Choroid plexus epithelial cell (primary cell): ENCODE measurements at regions not wholly inside any gene's neighbourhood (a gene's known extent, or its start where the extent isn't known, plus 50 kb on each side); places are given as distances from the start of the nearest gene placed in this dataset.

Experiments used
- DNase-seq: peaks from one replicate; pipeline ENCODE4 v3.0.0-alpha.2; 2010; ENCODE audit warnings: low read depth
- H3K4me3 ChIP-seq: 2 replicates; pipeline ENCODE4 v1.5.1; 2011; ENCODE audit warnings: low read depth, mild to moderate bottlenecking, control low read depth, low read length, moderate library complexity
- CTCF ChIP-seq: conservative IDR thresholded peaks from 2 replicates; pipeline ENCODE4 v1.5.1; 2011; ENCODE audit warnings: low read depth, mild to moderate bottlenecking, control low read depth, inconsistent platforms, low read length, moderate library complexity

DNA sequence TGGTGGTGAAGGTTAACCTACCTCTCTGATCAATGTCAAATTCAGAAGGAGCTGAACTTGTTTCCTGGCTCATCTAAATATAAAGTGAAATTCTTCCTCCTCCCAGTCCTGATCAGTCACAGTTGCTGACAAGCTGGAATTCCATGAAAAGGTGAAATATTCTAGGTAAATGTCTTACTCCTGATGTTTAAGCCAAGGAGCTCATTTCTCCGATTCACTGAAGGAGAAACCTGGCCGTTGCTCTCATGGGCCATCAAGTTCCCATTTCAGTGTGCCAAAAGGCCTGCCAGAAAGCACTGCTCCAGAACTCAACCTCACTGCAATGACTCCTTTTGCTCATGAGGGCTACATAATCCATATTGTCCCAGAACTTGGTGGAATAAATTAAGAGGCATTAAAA, 707.5 kb downstream of the GALC start:
- no peak for DNase-seq
- TF ChIP-seq CTCF = no peak

GRCh38 chr14:87283547-87283946, 709.4 kb downstream of the GALC start:
- TF ChIP-seq CTCF = no peak
- H3K4me3 ChIP-seq = no peak overlapping the region
- no peak for DNase-seq

More for the DNA sequence above, 707.5 kb downstream of the GALC start:
- no peak overlapping the region for H3K4me3 ChIP-seq

DNA sequence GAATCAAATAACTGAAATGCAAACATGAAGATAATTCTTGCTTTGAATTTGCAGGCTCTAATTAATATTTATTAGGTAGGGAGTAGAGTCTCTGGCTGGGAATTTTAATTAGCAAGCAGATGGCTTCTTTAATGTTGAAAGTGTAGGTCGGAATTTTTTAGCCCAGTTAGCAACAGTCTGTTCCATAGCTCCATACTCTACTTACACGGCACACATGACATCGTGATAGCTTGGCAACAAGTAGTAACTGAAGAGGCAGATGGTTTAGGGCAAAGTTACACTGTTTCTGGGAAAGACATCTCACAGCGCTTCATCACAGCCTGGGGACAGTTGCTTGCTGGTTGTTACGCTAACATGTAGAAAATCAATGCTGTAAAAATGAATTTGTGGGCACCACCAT, 710.7 kb downstream of the GALC start:
- TF ChIP-seq CTCF = no peak
- no peak for DNase-seq
- no peak overlapping the region for H3K4me3 ChIP-seq

- H3K4me3 ChIP-seq = no peak overlapping the region
- TF ChIP-seq CTCF = no peak
- DNase-seq = no peak
Observed at GRCh38 chr14:87278415-87278814, 714.6 kb downstream of the GALC start.

GRCh38 chr14:87271331-87271730, 721.7 kb downstream of the GALC start:
- DNase-seq = no peak
- no peak for TF ChIP-seq CTCF

DNA sequence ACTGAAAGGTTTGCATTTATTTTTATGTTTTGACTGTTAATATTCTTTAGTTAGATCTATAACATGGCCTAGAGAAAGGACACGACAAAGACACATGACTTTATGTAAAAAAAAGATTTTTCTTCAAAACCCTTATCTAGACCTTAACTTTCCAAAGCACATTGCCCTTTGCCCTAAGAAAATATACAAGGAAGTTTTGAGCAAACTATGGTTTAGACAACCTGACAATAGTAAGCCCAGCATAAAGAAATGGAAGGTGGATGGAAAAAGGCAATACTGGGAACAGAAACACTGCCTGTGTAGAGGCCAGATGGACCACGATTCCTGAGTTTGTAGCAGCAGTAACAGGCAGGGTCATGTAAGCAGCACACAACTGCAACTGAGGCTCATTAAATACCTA, 724.0 kb downstream of the GALC start:
- TF ChIP-seq CTCF = no peak
- H3K4me3 ChIP-seq = no peak overlapping the region
- DNase-seq = no peak

More at GRCh38 chr14:87271331-87271730, 721.7 kb downstream of the GALC start:
- H3K4me3 ChIP-seq = no peak overlapping the region

DNA sequence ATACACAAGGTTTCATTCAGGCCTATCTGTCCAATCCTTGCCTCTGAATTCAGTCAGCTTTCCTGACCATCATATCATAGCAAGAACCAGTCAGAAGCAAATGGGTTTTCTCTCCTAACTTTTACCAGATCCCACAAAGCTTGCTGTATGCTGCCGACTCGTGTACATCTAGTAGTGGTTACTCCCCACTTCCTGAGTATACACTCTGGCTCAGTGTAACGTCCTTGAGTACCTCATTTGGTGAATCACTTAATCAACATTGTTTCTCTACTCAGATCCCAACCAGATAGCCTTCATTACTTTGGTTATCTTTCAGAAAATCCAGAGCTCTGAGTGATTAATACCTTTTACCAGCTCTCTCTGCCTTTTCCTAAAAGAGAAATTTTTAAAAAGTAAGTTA, 728.2 kb downstream of the GALC start:
- no peak for TF ChIP-seq CTCF
- DNase-seq = no peak
- H3K4me3 ChIP-seq = no peak overlapping the region
